ENCODE measurements at regions not wholly inside any gene's neighbourhood (a gene's known extent, or its start where the extent isn't known, plus 50 kb on each side); places are given as distances from the start of the nearest gene placed in this dataset.

DNA sequence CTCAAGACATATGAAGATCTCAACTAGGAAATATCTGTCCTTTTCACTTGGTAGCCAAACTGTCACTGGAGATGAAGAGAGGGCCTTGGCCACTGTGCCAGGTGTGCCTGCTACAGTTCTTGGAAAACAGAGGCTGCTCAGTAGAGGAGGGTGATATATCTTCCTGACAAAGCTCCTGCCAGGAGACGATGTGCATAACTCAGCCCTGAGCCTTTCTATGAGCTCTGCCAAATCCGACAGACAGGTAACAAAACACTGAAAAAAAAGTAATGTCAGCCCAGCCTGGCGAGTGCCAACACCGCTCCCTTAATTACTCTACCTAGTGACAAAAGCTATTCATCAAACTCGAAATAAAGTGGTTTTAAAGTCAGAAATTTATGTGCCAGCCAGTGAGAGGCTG lies 123.2 kb downstream of the MFSD1 start:
- DNase-seq (ENCODE audit: low read depth, low spot score), result no peak
- TF ChIP-seq, protein P1, sequence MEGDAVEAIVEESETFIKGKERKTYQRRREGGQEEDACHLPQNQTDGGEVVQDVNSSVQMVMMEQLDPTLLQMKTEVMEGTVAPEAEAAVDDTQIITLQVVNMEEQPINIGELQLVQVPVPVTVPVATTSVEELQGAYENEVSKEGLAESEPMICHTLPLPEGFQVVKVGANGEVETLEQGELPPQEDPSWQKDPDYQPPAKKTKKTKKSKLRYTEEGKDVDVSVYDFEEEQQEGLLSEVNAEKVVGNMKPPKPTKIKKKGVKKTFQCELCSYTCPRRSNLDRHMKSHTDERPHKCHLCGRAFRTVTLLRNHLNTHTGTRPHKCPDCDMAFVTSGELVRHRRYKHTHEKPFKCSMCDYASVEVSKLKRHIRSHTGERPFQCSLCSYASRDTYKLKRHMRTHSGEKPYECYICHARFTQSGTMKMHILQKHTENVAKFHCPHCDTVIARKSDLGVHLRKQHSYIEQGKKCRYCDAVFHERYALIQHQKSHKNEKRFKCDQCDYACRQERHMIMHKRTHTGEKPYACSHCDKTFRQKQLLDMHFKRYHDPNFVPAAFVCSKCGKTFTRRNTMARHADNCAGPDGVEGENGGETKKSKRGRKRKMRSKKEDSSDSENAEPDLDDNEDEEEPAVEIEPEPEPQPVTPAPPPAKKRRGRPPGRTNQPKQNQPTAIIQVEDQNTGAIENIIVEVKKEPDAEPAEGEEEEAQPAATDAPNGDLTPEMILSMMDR (IDR thresholded peaks at IDR 0.05; ENCODE audit: insufficient read depth, low read length, missing control alignments), result no peak
- CTCF ChIA-PET, result interaction anchor here (1.2 to 1.6 kb wide), 2 partner anchors 332 to 340 kb away, joined by 3 read pairs; no protein-coding TSS in a partner anchor
- no peak overlapping the region for H3K4me3 ChIP-seq (ENCODE audit: low read depth, low read length)
- POLR2A ChIA-PET, result no interaction called here

DNA sequence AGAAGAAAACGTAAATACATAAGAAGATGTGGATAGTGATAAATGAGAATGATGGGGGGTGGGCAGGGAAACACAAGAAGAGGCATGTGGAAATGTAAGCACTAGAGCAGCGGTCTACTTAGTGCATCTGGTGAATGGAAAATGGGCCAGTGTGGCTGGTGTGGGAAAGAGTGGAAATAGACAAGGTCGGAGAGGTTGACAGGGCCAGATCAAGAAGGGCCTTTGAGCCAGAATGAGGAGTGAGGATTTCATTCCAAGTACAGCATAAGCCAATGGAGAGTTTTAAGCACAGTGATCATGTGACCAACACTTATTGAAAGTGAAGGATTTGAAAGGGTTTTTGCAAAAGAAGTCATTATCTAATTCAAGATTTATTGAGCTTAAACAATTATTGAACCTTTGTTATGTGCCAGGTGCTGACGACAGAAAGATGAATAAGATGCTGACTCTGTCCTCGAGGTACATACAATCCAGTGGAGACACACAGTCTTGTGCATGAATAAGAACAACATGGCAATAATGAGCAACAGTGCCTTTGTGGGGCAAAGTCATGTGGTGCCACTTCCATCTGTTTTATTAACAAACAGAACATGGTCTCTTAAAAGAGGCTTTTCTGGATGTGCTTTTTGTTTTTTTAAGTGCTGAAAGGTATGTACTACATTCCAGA lies 124.1 kb downstream of the MFSD1 start:
- CTCF ChIA-PET, result interaction anchor here (1.6 kb wide), 1 partner anchor 331 kb away, joined by 3 read pairs; no protein-coding TSS in a partner anchor
- POLR2A ChIA-PET, result no interaction called here
- no peak for DNase-seq (ENCODE audit: low read depth, low spot score)
- H3K4me3 ChIP-seq (ENCODE audit: low read depth, low read length), result no peak overlapping the region
- TF ChIP-seq, protein P1 (IDR thresholded peaks at IDR 0.05; ENCODE audit: insufficient read depth, low read length, missing control alignments), result no peak

DNA sequence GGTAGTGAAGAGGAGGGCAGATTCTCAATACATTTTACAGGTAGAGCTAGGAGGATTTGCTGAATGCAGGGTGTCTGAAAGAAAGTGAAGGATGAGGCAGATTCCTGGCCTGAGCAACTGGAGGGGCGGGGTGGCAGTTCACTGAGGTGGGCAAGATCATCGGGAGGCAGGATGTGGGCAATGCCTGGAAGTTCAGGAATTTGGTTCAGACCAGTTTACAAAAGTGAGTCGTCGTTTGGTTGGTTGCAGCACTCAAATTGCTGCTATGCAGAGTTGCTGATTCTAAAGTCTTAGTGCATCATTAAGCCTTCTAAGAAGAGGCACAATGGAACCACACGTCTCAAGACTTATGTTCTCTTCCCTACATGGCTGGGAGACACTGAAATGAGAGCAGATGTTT lies 134.0 kb downstream of the MFSD1 start:
- DNase-seq (ENCODE audit: low read depth, low spot score), result no peak
- CTCF ChIA-PET, result no interaction called here
- POLR2A ChIA-PET, result no interaction called here
- H3K4me3 ChIP-seq (ENCODE audit: low read depth, low read length), result no peak overlapping the region
- TF ChIP-seq, protein P1 (IDR thresholded peaks at IDR 0.05; ENCODE audit: insufficient read depth, low read length, missing control alignments), result no peak

DNA sequence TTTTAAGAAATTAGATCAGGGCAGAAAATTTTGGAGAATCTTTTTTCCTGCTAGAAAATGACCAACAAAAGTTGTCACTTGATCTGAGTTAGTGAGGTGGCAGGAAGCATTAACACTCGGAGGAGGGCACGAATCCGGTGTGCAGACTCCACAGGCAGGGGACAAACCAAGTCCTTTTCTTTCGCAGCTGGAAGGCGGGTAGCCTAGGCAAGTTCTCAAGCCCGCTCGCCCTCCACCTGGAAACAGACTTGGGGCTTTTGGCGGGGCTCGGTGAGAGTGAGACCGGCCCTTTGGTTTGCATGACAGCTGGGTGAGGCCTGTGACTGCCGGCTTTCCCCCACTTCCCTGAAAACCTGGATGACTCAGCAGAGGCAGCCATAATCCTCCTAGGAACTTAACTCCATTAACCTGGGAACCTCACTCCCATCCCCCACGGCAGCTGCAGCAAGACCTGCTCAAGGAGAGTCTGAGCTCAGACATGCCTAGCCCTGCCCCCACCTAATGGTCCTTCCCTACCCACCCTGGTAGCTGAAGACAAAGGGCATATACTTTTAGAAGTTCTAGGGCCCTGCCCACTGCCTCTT lies 134.8 kb downstream of the MFSD1 start:
- DNase-seq (ENCODE audit: low read depth, low spot score), result no peak
- POLR2A ChIA-PET, result no interaction called here
- CTCF ChIA-PET, result no interaction called here
- TF ChIP-seq, protein P1 (IDR thresholded peaks at IDR 0.05; ENCODE audit: insufficient read depth, low read length, missing control alignments), result no peak
- H3K4me3 ChIP-seq (ENCODE audit: low read depth, low read length), result no peak overlapping the region

DNA sequence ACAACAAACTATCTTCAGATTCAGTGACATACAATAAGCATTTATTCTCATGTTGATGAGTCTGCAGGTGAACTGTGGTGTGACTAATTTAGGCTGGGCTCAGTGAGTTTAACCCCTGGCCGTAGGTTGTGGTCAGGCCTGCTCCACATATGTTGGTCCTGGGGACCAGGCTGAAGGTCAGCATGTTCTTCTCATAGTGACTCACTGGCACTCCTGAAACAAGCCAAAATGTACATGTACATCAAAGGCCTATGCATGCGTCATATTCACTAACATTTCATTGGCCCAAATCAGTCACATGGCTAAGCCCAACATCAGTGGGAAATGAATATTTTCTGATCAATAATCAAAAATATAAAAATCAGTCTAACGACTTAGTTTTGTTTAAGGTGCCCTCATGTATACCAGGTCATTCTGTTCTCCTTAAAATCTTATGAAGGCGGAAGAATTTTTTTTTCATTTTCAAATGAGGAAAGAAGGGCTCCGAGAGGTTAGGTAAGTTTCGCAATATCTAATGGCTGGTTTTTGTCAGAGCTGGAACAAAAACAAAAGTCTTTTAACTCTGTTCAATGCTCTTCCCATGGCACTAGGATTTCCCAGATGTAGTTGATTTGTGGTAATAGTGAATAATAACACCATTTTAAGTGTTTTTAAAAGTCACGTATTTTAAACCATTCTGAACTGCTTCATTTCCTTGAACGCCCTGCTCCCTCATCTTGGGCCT lies 148.5 kb downstream of the MFSD1 start:
- CTCF ChIA-PET, result no interaction called here
- no peak overlapping the region for H3K4me3 ChIP-seq (ENCODE audit: low read depth, low read length)
- TF ChIP-seq, protein P1 (IDR thresholded peaks at IDR 0.05; ENCODE audit: insufficient read depth, low read length, missing control alignments), result no peak
- DNase-seq (ENCODE audit: low read depth, low spot score), result no peak
- POLR2A ChIA-PET, result no interaction called here

DNA sequence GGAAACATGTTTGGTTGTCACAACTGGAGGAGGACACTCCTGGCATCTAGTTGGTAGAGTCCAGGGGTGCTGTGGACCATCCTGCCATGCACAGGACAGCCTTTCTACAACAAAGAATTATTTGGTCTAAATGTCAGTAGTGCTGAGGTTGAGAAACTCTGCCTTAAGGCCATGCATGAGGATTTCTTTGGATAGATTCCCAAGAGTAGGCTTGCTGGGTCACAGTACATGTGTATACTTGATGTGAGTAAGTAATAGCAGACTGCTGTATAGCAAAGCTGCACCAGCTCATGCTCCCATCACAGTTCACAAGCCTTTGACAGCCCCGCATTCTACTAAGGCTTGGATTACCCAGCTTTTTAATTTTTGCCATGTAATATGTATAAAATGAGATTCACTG lies 151.3 kb downstream of the MFSD1 start:
- ChIA-PET CTCF (no interaction called here), POLR2A (no interaction called here)
- H3K4me3 ChIP-seq (ENCODE audit: low read depth, low read length), result no peak overlapping the region
- DNase-seq (ENCODE audit: low read depth, low spot score), result no peak
- TF ChIP-seq, protein P1 (IDR thresholded peaks at IDR 0.05; ENCODE audit: insufficient read depth, low read length, missing control alignments), result no peak

Measured in AG04449 (cell line).